ENCODE measurements at regions not wholly inside any gene's neighbourhood (a gene's known extent, or its start where the extent isn't known, plus 50 kb on each side); places are given as distances from the start of the nearest gene placed in this dataset.

GRCh38 chr14:30108975-30109700 is 181.5 kb upstream of the PRKD1 start:
- H3K36me3 ChIP-seq (ENCODE audit: insufficient read depth, low read length) = no peaks in the 10 kb centered on the region
- no peak for FAIRE-seq
- H3K27ac ChIP-seq (ENCODE audit: low read depth, low read length) = no peak overlapping the region
- H3K4me2 ChIP-seq (ENCODE audit: low read length) = no peak overlapping the region
- no peaks in the 10 kb centered on the region for H3K79me2 ChIP-seq (ENCODE audit: insufficient read depth, low read length)
- H3K4me1 ChIP-seq (ENCODE audit: insufficient read depth, low read length) = no peaks in the 10 kb centered on the region
- Mint-ChIP-seq H3K27me3 (ENCODE audit: low read depth, unreplicated experiment) (no peaks in the 10 kb centered on the region), H3K27ac (ENCODE audit: unreplicated experiment) (no peak overlapping the region), H3K4me1 (ENCODE audit: low read depth, unreplicated experiment) (no peaks in the 10 kb centered on the region), H3K4me3 (ENCODE audit: unreplicated experiment) (no peak overlapping the region), H3K36me3 (ENCODE audit: low read depth, unreplicated experiment) (no peaks in the 10 kb centered on the region), H3K9me3 (ENCODE audit: unreplicated experiment) (no peaks in the 10 kb centered on the region)
- no peak overlapping the region for H2AFZ ChIP-seq (ENCODE audit: low read depth, low read length)
- H4K20me1 ChIP-seq (ENCODE audit: insufficient read depth, low read length) = no peaks in the 10 kb centered on the region
- TF ChIP-seq EZH2 (IDR thresholded peaks at IDR 0.05; ENCODE audit: insufficient read depth, low read length) (no peak), CTCF (IDR thresholded peaks at IDR 0.05; ENCODE audit: insufficient read depth, low read depth, low read length) (no peak)
- H3K4me3 ChIP-seq (ENCODE audit: insufficient read depth, low read depth, low read length) = no peak overlapping the region
- H3K9ac ChIP-seq (ENCODE audit: low read length) = no peak overlapping the region
- peak; percentile 20 for DNase-seq (ENCODE audit: low read depth)
- no peaks in the 10 kb centered on the region for H3K9me3 ChIP-seq (ENCODE audit: insufficient read depth, low read depth, low read length)
- H3K27me3 ChIP-seq (ENCODE audit: insufficient read depth, low read length) = no peaks in the 10 kb centered on the region

DNA sequence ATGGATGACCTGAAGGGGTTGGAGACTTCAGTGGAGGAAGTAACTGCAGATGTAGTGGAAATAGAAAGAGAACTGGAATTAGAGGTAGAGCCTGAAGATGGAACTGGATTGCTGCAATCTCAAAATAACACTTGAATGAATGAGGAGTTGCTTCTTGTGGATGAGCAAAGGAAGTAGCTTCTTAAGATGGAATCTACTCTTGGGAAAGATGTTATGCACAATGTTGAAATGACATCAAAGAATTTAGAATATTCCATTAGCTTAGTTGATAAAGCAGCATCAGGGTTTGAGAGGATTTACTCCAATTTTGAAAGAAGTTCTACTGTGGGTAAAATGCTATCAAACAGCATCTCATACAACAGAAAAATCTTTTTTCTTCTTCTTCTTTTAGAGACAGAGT is 186.4 kb upstream of the PRKD1 start:
- DNase-seq (ENCODE audit: low read depth) (no peak), FAIRE-seq (no peak)
- Mint-ChIP-seq H3K4me1 (ENCODE audit: low read depth, unreplicated experiment) (no peaks in the 10 kb centered on the region), H3K27me3 (ENCODE audit: low read depth, unreplicated experiment) (no peaks in the 10 kb centered on the region), H3K4me3 (ENCODE audit: unreplicated experiment) (no peak overlapping the region), H3K9me3 (ENCODE audit: unreplicated experiment) (no peaks in the 10 kb centered on the region), H3K36me3 (ENCODE audit: low read depth, unreplicated experiment) (no peaks in the 10 kb centered on the region), H3K27ac (ENCODE audit: unreplicated experiment) (no peak overlapping the region)
- Histone ChIP-seq H2AFZ (ENCODE audit: low read depth, low read length) (no peak overlapping the region), H3K9ac (ENCODE audit: low read length) (no peak overlapping the region), H3K27me3 (ENCODE audit: insufficient read depth, low read length) (no peaks in the 10 kb centered on the region), H3K4me1 (ENCODE audit: insufficient read depth, low read length) (no peaks in the 10 kb centered on the region), H3K4me3 (ENCODE audit: insufficient read depth, low read depth, low read length) (no peak overlapping the region), H3K36me3 (ENCODE audit: insufficient read depth, low read length) (no peaks in the 10 kb centered on the region), H3K4me2 (ENCODE audit: low read length) (no peak overlapping the region), H3K79me2 (ENCODE audit: insufficient read depth, low read length) (no peaks in the 10 kb centered on the region), H3K9me3 (ENCODE audit: insufficient read depth, low read depth, low read length) (no peaks in the 10 kb centered on the region), H3K27ac (ENCODE audit: low read depth, low read length) (no peak overlapping the region), H4K20me1 (ENCODE audit: insufficient read depth, low read length) (no peaks in the 10 kb centered on the region)
- no peak for TF ChIP-seq EZH2 (IDR thresholded peaks at IDR 0.05; ENCODE audit: insufficient read depth, low read length)

DNA sequence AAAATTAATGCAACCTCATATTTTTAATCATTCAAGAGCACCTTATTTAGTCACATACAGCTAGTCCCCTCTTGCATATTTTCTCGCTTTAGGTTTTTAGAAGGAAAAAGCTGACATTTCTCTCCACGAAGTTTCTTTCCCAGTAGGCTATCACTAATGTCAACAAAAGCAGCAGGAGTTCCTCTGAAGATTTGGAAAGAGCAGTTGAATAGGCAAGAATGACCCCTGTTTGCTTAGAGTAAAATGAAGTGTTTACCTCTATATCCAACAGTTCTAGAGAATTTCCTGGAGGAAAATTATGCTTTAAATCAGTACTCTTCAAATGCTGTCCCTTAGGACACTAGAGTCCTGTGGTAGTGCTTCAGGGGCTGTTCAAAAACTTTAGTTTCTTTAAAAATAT is 188.1 kb upstream of the PRKD1 start:
- Histone ChIP-seq H3K4me1 (ENCODE audit: insufficient read depth, low read length) (no peaks in the 10 kb centered on the region), H3K9ac (ENCODE audit: low read length) (no peak overlapping the region), H3K27ac (ENCODE audit: low read depth, low read length) (no peak overlapping the region), H3K9me3 (ENCODE audit: insufficient read depth, low read depth, low read length) (no peaks in the 10 kb centered on the region), H4K20me1 (ENCODE audit: insufficient read depth, low read length) (no peaks in the 10 kb centered on the region), H3K27me3 (ENCODE audit: insufficient read depth, low read length) (no peaks in the 10 kb centered on the region), H3K4me3 (ENCODE audit: insufficient read depth, low read depth, low read length) (no peak overlapping the region), H3K79me2 (ENCODE audit: insufficient read depth, low read length) (no peaks in the 10 kb centered on the region), H3K4me2 (ENCODE audit: low read length) (no peak overlapping the region), H3K36me3 (ENCODE audit: insufficient read depth, low read length) (no peaks in the 10 kb centered on the region), H2AFZ (ENCODE audit: low read depth, low read length) (no peak overlapping the region)
- H3K4me3 Mint-ChIP-seq (ENCODE audit: unreplicated experiment) = no peak overlapping the region
- DNase-seq (ENCODE audit: low read depth) (no peak), FAIRE-seq (no peak)
- H3K4me1 Mint-ChIP-seq (ENCODE audit: low read depth, unreplicated experiment) = no peaks in the 10 kb centered on the region
- H3K36me3 Mint-ChIP-seq (ENCODE audit: low read depth, unreplicated experiment) = no peaks in the 10 kb centered on the region
- no peak for TF ChIP-seq EZH2 (IDR thresholded peaks at IDR 0.05; ENCODE audit: insufficient read depth, low read length)
- TF ChIP-seq CTCF (IDR thresholded peaks at IDR 0.05; ENCODE audit: insufficient read depth, low read depth, low read length) = no peak
- no peak overlapping the region for H3K27ac Mint-ChIP-seq (ENCODE audit: unreplicated experiment)
- no peaks in the 10 kb centered on the region for H3K9me3 Mint-ChIP-seq (ENCODE audit: unreplicated experiment)
- no peaks in the 10 kb centered on the region for H3K27me3 Mint-ChIP-seq (ENCODE audit: low read depth, unreplicated experiment)

All from astrocyte (in vitro differentiated cells and primary cell).